ENCODE measurements at regions not wholly inside any gene's neighbourhood (a gene's known extent, or its start where the extent isn't known, plus 50 kb on each side); places are given as distances from the start of the nearest gene placed in this dataset.

GRCh38 chr12:43148691-43149090 is 403.3 kb downstream of the ADAMTS20 start:
- Histone ChIP-seq H3K27me3 (no peaks in the 10 kb centered on the region), H3K4me3 (no peak overlapping the region), H3K27ac (no peak overlapping the region), H3K9me3 (no peaks in the 10 kb centered on the region), H3K4me1 (no peaks in the 10 kb centered on the region), H3K36me3 (no peaks in the 10 kb centered on the region)
- 85 to 95% methylated on average over 2 of the region's 2 CpGs for WGBS, 2 donors
- DNase-seq (no peak), ATAC-seq (no peak), FAIRE-seq (no peak)
- TF ChIP-seq, protein P1, sequence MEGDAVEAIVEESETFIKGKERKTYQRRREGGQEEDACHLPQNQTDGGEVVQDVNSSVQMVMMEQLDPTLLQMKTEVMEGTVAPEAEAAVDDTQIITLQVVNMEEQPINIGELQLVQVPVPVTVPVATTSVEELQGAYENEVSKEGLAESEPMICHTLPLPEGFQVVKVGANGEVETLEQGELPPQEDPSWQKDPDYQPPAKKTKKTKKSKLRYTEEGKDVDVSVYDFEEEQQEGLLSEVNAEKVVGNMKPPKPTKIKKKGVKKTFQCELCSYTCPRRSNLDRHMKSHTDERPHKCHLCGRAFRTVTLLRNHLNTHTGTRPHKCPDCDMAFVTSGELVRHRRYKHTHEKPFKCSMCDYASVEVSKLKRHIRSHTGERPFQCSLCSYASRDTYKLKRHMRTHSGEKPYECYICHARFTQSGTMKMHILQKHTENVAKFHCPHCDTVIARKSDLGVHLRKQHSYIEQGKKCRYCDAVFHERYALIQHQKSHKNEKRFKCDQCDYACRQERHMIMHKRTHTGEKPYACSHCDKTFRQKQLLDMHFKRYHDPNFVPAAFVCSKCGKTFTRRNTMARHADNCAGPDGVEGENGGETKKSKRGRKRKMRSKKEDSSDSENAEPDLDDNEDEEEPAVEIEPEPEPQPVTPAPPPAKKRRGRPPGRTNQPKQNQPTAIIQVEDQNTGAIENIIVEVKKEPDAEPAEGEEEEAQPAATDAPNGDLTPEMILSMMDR (IDR thresholded peaks at IDR 0.05), result no peak
- intact Hi-C loops (cut with DNase I), result no loop called here

DNA sequence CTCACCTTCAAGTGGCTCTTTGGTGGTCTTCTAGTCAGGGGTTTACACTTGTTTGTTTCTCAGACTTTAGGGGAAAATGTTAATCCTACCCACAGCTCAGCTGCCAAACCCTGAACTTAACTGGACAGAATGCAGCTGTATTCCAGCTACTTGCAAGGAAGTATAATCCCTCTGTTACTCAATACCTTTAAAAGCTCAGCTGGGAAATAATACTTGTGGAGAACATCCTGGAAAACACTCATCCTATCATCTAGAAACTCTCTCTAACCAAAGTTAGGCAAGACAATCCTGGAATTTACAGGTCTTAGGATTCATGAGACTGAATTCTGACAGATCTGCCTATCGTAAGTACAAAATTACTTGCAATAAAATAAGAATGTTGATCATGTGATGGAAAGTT is 404.1 kb downstream of the ADAMTS20 start:
- no peaks in the 10 kb centered on the region for H3K9me3 ChIP-seq
- no peaks in the 10 kb centered on the region for H3K27me3 ChIP-seq
- TF ChIP-seq, protein P1 (IDR thresholded peaks at IDR 0.05), result no peak
- no peaks in the 10 kb centered on the region for H3K4me1 ChIP-seq
- ATAC-seq (no peak), FAIRE-seq (no peak), DNase-seq (no peak)
- no peak overlapping the region for H3K27ac ChIP-seq
- no peak overlapping the region for H3K4me3 ChIP-seq
- intact Hi-C loops (cut with DNase I), result no loop called here
- WGBS, 2 donors, result 73 to 91% methylated on average over 1 of the region's 1 CpG
- no peaks in the 10 kb centered on the region for H3K36me3 ChIP-seq

GRCh38 chr12:43145481-43145880 is 406.5 kb downstream of the ADAMTS20 start:
- no peak overlapping the region for H3K4me3 ChIP-seq
- H3K4me1 ChIP-seq, result no peaks in the 10 kb centered on the region
- DNase-seq, result no peak
- TF ChIP-seq, protein P1 (IDR thresholded peaks at IDR 0.05), result no peak
- intact Hi-C loops (cut with DNase I), result no loop called here
- H3K27me3 ChIP-seq, result no peaks in the 10 kb centered on the region
- no peaks in the 10 kb centered on the region for H3K9me3 ChIP-seq
- ATAC-seq, result no peak
- FAIRE-seq, result no peak
- 65 to 73% methylated on average over 2 of the region's 2 CpGs for WGBS, 2 donors
- no peaks in the 10 kb centered on the region for H3K36me3 ChIP-seq
- H3K27ac ChIP-seq, result no peak overlapping the region

GRCh38 chr12:43143278-43143677 is 408.7 kb downstream of the ADAMTS20 start:
- TF ChIP-seq, protein P1 (IDR thresholded peaks at IDR 0.05), result no peak
- Histone ChIP-seq H3K4me3 (no peak overlapping the region), H3K36me3 (no peaks in the 10 kb centered on the region), H3K27ac (no peak overlapping the region), H3K4me1 (no peaks in the 10 kb centered on the region), H3K27me3 (no peaks in the 10 kb centered on the region), H3K9me3 (no peaks in the 10 kb centered on the region)
- no peak for ATAC-seq
- no peak for FAIRE-seq
- intact Hi-C loops (cut with DNase I), result no loop called here
- no peak for DNase-seq

DNA sequence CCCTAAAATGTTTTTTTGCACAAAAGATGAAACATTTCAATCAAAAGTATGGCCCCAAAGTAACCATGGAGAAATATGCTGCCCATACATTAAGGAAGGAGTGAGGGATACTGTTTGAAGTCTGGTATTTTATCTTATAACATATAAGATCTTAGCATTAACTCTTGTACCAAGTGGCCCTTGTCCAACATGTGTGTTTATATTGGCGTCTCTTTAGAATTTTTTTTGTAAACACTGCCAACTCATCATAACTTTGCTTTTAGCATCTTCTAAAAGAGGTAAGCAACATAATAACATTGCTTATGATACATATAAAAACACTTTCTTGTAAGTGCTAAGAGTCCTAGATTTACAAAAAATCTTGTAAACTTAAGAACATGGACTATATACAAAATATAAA is 419.7 kb downstream of the ADAMTS20 start:
- Histone ChIP-seq H3K4me3 (no peak overlapping the region), H3K4me1 (no peaks in the 10 kb centered on the region), H3K27ac (no peak overlapping the region), H3K36me3 (no peaks in the 10 kb centered on the region), H3K27me3 (no peaks in the 10 kb centered on the region), H3K9me3 (no peaks in the 10 kb centered on the region)
- TF ChIP-seq, protein P1 (IDR thresholded peaks at IDR 0.05), result no peak
- DNase-seq, result no peak
- intact Hi-C loops (cut with DNase I), result no loop called here
- no peak for FAIRE-seq
- 30 to 47% methylated on average over 1 of the region's 1 CpG for WGBS, 2 donors
- ATAC-seq, result no peak
